Thoracic aorta (tissue), 2 donors: ENCODE measurements at regions not wholly inside any gene's neighbourhood (a gene's known extent, or its start where the extent isn't known, plus 50 kb on each side); places are given as distances from the start of the nearest gene placed in this dataset.

ENCODE experiments used
- ATAC-seq: fragments of 150-250 bp; one replicate; pipeline ENCODE4 v1.8.0; 2017; ENCODE audit warnings: low read depth; ENCODE audit not compliant: insufficient number of reproducible peaks, low FRiP score
- DNase-seq: peaks from one replicate; pipeline ENCODE4 v3.0.0-alpha.2; 2020; ENCODE audit warnings: low spot score
- H3K27ac ChIP-seq, 2 donors: fragments of 200-600 bp; sonication (generic); 1 replicate in 1 of 2; 2 replicates in 1 of 2; pipeline ENCODE4 v1.5.1; 2016; ENCODE audit warnings: mild to moderate bottlenecking in 2 of 2, moderate library complexity in 2 of 2
- H3K27me3 ChIP-seq: fragments of 200-600 bp; sonication (generic); replicated peaks from 2 replicates; pipeline ENCODE4 v1.6.0; 2016; ENCODE audit warnings: mild to moderate bottlenecking; ENCODE audit not compliant: insufficient read depth
- H3K36me3 ChIP-seq: fragments of 200-600 bp; sonication (generic); one replicate; pipeline ENCODE4 v1.5.1; 2016
- H3K4me1 ChIP-seq, 2 donors: fragments of 200-600 bp; sonication (generic); 1 replicate in 1 of 2; 2 replicates in 1 of 2; pipeline versions ENCODE4 v1.5.1 to v1.6.0; 2016; ENCODE audit warnings: low read depth in 2 of 2, mild to moderate bottlenecking in 1 of 2; ENCODE audit not compliant: control insufficient read depth in 1 of 2
- H3K4me3 ChIP-seq: fragments of 200-600 bp; sonication (generic); 2 replicates; pipeline ENCODE4 v1.5.1; 2016; ENCODE audit warnings: mild to moderate bottlenecking
- H3K9me3 ChIP-seq: fragments of 200-600 bp; sonication (generic); 2 replicates; pipeline ENCODE4 v1.5.1; 2016
- CTCF ChIP-seq: fragments of 200-600 bp; sonication (generic); IDR thresholded peaks from one replicate; pipeline ENCODE4 v1.5.1; 2019; ENCODE audit warnings: antibody characterized with exemption

DNA sequence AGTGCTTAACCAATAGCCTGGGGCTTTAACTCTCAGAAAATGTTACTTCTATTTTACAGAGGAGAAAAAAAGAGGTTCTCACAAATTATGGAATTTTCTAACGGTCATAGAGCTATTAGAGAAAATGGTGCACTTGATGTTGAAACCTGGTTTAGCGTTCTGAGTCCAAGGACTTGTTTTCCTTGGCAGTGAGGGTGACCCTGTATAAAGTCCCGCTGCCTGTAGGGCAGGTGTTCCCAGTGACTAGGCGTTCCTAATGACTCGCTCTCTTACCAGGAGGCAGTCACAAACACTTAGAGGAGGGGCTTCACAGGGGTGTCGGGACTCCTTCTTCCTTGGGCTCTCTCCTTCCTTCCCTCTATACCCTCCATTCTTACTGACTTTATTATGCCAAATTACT, 175.8 kb downstream of the ACTR3 start:
- no peak for DNase-seq
- no peaks in the 10 kb centered on the region for H3K4me1 ChIP-seq
- no peaks in the 10 kb centered on the region for H3K27me3 ChIP-seq

GRCh38 chr2:114066186-114066747, 176.4 kb downstream of the ACTR3 start:
- ATAC-seq: no peak
- Histone ChIP-seq H3K27ac (no peak overlapping the region), H3K9me3 (no peaks in the 10 kb centered on the region), H3K4me1 (no peaks in the 10 kb centered on the region), H3K4me3 (no peak overlapping the region), H3K36me3 (no peaks in the 10 kb centered on the region), H3K27me3 (no peaks in the 10 kb centered on the region)
- no peak for TF ChIP-seq CTCF
- no peak for DNase-seq

More for the DNA sequence above, 175.8 kb downstream of the ACTR3 start:
- no peak overlapping the region for H3K27ac ChIP-seq
- no peak for ATAC-seq
- H3K9me3 ChIP-seq: no peaks in the 10 kb centered on the region
- no peak for TF ChIP-seq CTCF
- H3K36me3 ChIP-seq: no peaks in the 10 kb centered on the region
- H3K4me3 ChIP-seq: no peak overlapping the region

DNA sequence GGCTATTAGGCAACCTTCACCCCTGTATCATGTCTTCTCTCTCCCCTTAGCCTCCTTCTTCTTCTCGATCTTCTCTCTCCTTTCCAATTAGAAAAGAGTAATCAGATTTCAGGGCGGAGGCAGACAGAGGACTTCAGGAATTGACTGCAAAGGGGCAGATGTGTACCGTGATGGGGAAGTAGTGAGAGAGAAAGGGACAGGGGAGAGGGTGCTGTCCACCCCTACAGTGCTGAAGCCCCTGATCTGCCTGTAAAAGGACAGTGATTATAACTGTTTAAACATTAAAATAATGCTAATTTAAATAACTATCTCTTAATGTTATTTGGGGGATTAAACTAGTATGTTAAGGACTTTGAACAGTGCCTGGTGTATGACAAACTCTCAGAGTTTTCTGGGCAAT, 178.5 kb downstream of the ACTR3 start:
- no peaks in the 10 kb centered on the region for H3K36me3 ChIP-seq
- H3K27me3 ChIP-seq: no peaks in the 10 kb centered on the region
- no peak for ATAC-seq
- no peak overlapping the region for H3K4me3 ChIP-seq
- no peaks in the 10 kb centered on the region for H3K9me3 ChIP-seq
- no peaks in the 10 kb centered on the region for H3K4me1 ChIP-seq
- TF ChIP-seq CTCF: no peak
- H3K27ac ChIP-seq: no peak overlapping the region
- DNase-seq: no peak

GRCh38 chr2:114076961-114077360, 187.1 kb downstream of the ACTR3 start:
- no peak for TF ChIP-seq CTCF
- no peaks in the 10 kb centered on the region for H3K9me3 ChIP-seq
- no peak for ATAC-seq

GRCh38 chr2:114079366-114080004, 189.6 kb downstream of the ACTR3 start:
- ATAC-seq (no peak), DNase-seq (no peak)
- TF ChIP-seq CTCF: no peak
- H3K9me3 ChIP-seq: no peaks in the 10 kb centered on the region
- no peaks in the 10 kb centered on the region for H3K36me3 ChIP-seq
- H3K4me1 ChIP-seq: no peaks in the 10 kb centered on the region
- no peaks in the 10 kb centered on the region for H3K27me3 ChIP-seq
- H3K4me3 ChIP-seq: no peak overlapping the region
- no peak overlapping the region for H3K27ac ChIP-seq

More at GRCh38 chr2:114076961-114077360, 187.1 kb downstream of the ACTR3 start:
- H3K4me3 ChIP-seq: no peak overlapping the region
- no peak overlapping the region for H3K27ac ChIP-seq
- no peak for DNase-seq
- no peaks in the 10 kb centered on the region for H3K27me3 ChIP-seq
- H3K36me3 ChIP-seq: no peaks in the 10 kb centered on the region
- no peaks in the 10 kb centered on the region for H3K4me1 ChIP-seq
